ENCODE measurements at regions not wholly inside any gene's neighbourhood (a gene's known extent, or its start where the extent isn't known, plus 50 kb on each side); places are given as distances from the start of the nearest gene placed in this dataset.
"Not testable (repeated sequence)": the region's sequence is repeated elsewhere in the genome, so short reads cannot be mapped to it uniquely, and the experiment has no call there.

- no peak for TF ChIP-seq ZFX (IDR thresholded peaks at IDR 0.05)
- no peak for TF ChIP-seq CTCF (conservative IDR thresholded peaks at IDR 0.05)
- no peak overlapping the region for H3K27ac ChIP-seq
Observed at GRCh38 chr3:20462226-20462625, 276.2 kb upstream of the SGO1 start.

GRCh38 chr3:20458994-20459716 is 273.1 kb upstream of the SGO1 start:
- H3K27ac ChIP-seq, result no peak overlapping the region
- TF ChIP-seq CTCF (conservative IDR thresholded peaks at IDR 0.05) (no peak), ZFX (IDR thresholded peaks at IDR 0.05) (no peak)

- H3K27ac ChIP-seq, result no peak overlapping the region
- TF ChIP-seq CTCF (conservative IDR thresholded peaks at IDR 0.05) (no peak), ZFX (IDR thresholded peaks at IDR 0.05) (no peak)
Observed at GRCh38 chr3:20456511-20456910, 270.5 kb upstream of the SGO1 start.

- no peak for TF ChIP-seq ZFX (IDR thresholded peaks at IDR 0.05)
- no peak for TF ChIP-seq CTCF (conservative IDR thresholded peaks at IDR 0.05)
- H3K27ac ChIP-seq, result no peak overlapping the region
Observed at GRCh38 chr3:20451170-20451569, 265.2 kb upstream of the SGO1 start.

GRCh38 chr3:20450611-20451010 is 264.6 kb upstream of the SGO1 start:
- H3K27ac ChIP-seq, result no peak overlapping the region
- TF ChIP-seq ZFX (IDR thresholded peaks at IDR 0.05) (no peak), CTCF (conservative IDR thresholded peaks at IDR 0.05) (no peak)

GRCh38 chr3:20442846-20443245 is 256.8 kb upstream of the SGO1 start:
- no peak overlapping the region for H3K27ac ChIP-seq
- TF ChIP-seq ZFX (IDR thresholded peaks at IDR 0.05) (no peak), CTCF (conservative IDR thresholded peaks at IDR 0.05) (no peak)

GRCh38 chr3:20427268-20427667 is 241.3 kb upstream of the SGO1 start:
- not testable (repeated sequence) for H3K27ac ChIP-seq

GRCh38 chr3:20425138-20425537 is 239.1 kb upstream of the SGO1 start:
- TF ChIP-seq CTCF (conservative IDR thresholded peaks at IDR 0.05), result no peak
- no peak for TF ChIP-seq ZFX (IDR thresholded peaks at IDR 0.05)
- H3K27ac ChIP-seq, result no peak overlapping the region

All from C4-2B (cell line).